ENCODE measurements at regions not wholly inside any gene's neighbourhood (a gene's known extent, or its start where the extent isn't known, plus 50 kb on each side); places are given as distances from the start of the nearest gene placed in this dataset.

DNA sequence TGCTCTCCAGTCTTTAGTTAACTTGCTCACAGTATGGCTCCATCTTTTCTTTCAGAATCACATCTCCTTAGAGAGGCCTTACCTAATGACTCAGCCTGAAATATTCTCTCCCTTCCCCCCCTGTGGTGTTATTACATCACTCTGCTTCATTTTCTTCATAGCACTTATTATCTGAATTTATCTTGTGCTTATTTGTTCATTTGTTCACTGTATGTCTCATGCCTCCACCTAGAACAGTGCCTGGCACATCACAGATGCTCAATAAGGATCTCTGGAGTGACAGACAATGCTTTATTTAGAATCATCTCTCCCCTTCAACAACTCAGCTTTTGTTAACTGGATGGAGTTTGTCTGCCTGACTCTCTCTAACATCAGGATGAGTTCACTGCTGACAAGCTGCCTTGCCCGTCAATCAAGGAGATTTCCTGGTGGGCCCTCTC lies 96.6 kb upstream of the MAN1A1 start:
- peaks cover 16 to 20% of the 10 kb centered on the region in 2 donors for H3K4me1 ChIP-seq
- H3K27me3 ChIP-seq: no peaks in the 10 kb centered on the region
- intact Hi-C loops (cut with DNase I): no loop called here
- H3K27ac ChIP-seq: peak overlapping the region in 2 of 3 donors; percentile 49 to 59
- TF ChIP-seq, protein P1, sequence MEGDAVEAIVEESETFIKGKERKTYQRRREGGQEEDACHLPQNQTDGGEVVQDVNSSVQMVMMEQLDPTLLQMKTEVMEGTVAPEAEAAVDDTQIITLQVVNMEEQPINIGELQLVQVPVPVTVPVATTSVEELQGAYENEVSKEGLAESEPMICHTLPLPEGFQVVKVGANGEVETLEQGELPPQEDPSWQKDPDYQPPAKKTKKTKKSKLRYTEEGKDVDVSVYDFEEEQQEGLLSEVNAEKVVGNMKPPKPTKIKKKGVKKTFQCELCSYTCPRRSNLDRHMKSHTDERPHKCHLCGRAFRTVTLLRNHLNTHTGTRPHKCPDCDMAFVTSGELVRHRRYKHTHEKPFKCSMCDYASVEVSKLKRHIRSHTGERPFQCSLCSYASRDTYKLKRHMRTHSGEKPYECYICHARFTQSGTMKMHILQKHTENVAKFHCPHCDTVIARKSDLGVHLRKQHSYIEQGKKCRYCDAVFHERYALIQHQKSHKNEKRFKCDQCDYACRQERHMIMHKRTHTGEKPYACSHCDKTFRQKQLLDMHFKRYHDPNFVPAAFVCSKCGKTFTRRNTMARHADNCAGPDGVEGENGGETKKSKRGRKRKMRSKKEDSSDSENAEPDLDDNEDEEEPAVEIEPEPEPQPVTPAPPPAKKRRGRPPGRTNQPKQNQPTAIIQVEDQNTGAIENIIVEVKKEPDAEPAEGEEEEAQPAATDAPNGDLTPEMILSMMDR (IDR thresholded peaks at IDR 0.05): no peak
- no peak for TF ChIP-seq POLR2A (IDR thresholded peaks at IDR 0.05)
- no peak overlapping the region for H3K4me3 ChIP-seq (replicated peaks in 1 of 3)
- WGBS, 2 donors: 83 to 97% methylated on average over 1 of the region's 1 CpG
- H3K9me3 ChIP-seq: no peaks in the 10 kb centered on the region
- H3K36me3 ChIP-seq: no peaks in the 10 kb centered on the region
- DNase-seq: no peak

DNA sequence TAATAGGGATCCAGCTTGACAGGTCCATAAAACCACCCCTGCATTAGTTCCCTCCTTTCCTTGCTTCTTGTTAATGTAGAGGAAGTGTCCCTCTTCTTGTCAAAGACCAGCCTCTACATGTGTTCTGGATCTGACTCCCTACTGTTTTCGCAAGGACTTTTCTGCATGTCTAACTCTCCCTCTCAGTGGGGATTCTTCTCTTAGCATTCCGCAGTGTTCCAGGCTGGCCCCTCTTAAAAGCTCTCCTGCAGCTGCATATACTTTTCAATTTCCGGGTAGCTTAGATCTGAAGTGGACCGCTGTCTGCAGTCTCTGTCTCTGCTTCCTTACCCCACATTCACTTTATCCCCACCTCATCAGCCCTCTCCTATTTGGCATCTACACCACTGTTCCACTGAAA lies 96.1 kb upstream of the MAN1A1 start:
- H3K36me3 ChIP-seq: no peaks in the 10 kb centered on the region
- no peak for DNase-seq
- intact Hi-C loops (cut with DNase I): no loop called here
- peak overlapping the region in 2 of 3 donors; percentile 49 to 59 for H3K27ac ChIP-seq
- H3K27me3 ChIP-seq: no peaks in the 10 kb centered on the region
- no peaks in the 10 kb centered on the region for H3K9me3 ChIP-seq
- TF ChIP-seq, protein P1 (IDR thresholded peaks at IDR 0.05): no peak
- TF ChIP-seq POLR2A (IDR thresholded peaks at IDR 0.05): no peak
- H3K4me1 ChIP-seq: peaks cover 16 to 20% of the 10 kb centered on the region in 2 donors
- 81 to 87% methylated on average over 4 of the region's 4 CpGs for WGBS, 2 donors
- H3K4me3 ChIP-seq (replicated peaks in 1 of 3): no peak overlapping the region

DNA sequence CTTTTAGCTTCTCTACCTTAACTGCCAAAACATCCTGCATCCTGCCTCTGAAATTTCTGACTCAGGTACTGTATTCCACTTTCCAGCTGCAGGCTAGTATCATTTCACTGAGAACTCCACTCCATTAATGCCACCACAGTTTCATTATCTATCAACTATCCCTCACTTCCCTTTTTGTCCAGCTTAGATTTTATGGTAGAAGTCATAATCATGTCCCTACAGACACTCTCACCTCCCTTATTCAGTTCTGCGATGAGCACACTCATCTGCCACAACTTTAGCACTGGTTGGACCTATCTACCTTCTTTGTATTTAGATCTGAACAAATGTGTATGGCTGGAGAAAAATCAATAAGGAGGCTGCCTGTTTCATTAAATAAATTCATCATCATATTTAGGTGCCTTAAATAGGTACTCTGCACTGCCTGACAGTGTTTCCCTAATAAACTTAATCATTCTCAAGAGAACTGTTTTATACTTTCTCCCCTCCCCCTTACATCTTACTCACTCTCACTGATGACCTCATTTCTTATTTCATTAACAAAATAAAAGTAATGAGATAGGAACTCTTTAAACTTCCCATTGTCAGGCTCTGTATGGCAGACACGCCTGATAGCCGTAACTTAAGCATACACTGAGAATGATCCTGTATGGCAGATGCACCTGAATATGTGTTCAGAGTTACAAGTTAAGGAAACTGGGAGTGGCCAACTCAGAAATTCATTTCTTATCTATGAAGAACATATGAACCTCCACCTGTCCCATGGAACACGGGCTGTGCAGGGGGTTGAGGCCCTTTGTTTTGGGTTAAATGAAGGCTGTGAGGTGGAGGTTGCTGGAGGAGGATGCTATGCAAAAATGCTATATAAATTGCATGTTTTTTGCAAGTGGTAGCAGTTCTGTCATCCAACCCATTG lies 95.3 kb upstream of the MAN1A1 start:
- intact Hi-C loops (cut with DNase I): no loop called here
- TF ChIP-seq, protein P1 (IDR thresholded peaks at IDR 0.05): no peak
- no peak for TF ChIP-seq POLR2A (IDR thresholded peaks at IDR 0.05)
- no peaks in the 10 kb centered on the region for H3K9me3 ChIP-seq
- no peaks in the 10 kb centered on the region for H3K27me3 ChIP-seq
- 87 to 95% methylated on average over 4 of the region's 4 CpGs for WGBS, 2 donors
- DNase-seq: no peak
- H3K4me1 ChIP-seq: peaks cover 16 to 20% of the 10 kb centered on the region in 2 donors
- H3K36me3 ChIP-seq: no peaks in the 10 kb centered on the region
- no peak overlapping the region for H3K27ac ChIP-seq
- H3K4me3 ChIP-seq (replicated peaks in 1 of 3): no peak overlapping the region

DNA sequence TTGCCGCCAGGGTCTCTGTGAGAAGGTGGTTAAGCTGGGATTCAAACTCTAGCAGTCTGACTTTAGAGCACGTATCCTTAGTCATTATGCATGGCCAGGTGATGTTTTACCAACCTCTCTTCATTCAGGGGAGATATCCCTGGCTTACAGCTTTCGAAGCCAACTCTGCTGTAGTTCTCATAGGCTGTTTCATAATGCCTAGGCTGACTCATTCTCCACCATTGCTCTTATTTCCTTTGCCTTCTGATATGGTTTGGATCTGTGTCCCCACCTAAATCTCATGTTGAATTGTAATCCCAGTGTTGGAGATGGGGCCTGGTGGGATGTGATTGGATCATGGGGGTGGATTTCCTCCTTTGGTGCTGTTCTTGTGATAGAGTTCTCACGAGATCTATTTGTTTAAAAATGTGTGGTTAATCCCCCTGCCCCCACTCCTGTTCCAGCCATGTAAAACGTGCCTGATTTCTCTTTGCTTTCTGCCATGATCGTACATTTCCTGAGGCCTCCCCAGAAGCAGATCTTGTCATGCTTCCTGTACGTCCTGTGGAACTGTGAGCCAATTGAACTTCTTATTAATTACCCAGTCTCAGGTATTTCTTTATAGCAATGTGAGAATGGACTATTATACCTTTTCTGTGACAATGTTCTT lies 94.6 kb upstream of the MAN1A1 start:
- Histone ChIP-seq H3K27me3 (no peaks in the 10 kb centered on the region), H3K9me3 (no peaks in the 10 kb centered on the region), H3K4me1 (peaks cover 16 to 20% of the 10 kb centered on the region in 2 donors), H3K4me3 (replicated peaks in 1 of 3) (no peak overlapping the region), H3K36me3 (no peaks in the 10 kb centered on the region), H3K27ac (no peak overlapping the region)
- intact Hi-C loops (cut with DNase I): no loop called here
- DNase-seq: no peak
- TF ChIP-seq POLR2A (IDR thresholded peaks at IDR 0.05): no peak
- TF ChIP-seq, protein P1 (IDR thresholded peaks at IDR 0.05): no peak
- WGBS, 2 donors: 88 to 89% methylated on average over 7 of the region's 7 CpGs

DNA sequence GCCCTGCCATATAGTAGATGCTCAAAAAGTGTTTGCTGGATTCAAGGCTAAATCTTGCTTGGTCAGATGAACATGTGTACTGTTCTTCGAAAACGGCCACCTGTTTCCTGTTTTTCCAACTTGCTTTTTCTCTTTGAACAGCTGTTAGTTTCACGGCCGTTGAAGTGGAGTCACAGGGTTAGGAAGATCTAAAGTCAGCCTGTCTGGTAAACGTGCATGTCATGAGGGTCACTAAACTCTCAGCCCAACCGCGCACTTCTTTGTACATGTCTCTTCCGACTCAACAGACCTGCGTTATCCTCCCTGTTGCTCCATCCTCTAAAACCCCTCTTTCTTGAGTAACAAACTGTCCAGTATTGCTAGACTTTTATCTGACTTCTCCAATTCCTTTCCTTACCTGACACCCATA lies 93.2 kb upstream of the MAN1A1 start:
- TF ChIP-seq POLR2A (IDR thresholded peaks at IDR 0.05): no peak
- TF ChIP-seq, protein P1 (IDR thresholded peaks at IDR 0.05): no peak
- intact Hi-C loops (cut with DNase I): no loop called here

More for the DNA sequence above, 93.2 kb upstream of the MAN1A1 start:
- whole genome bisulfite sequencing, 2 donors: 76% methylated on average over 9 of the region's 9 CpGs
- DNase-seq: peak; percentile 14 to 15
- Histone ChIP-seq H3K27me3 (no peaks in the 10 kb centered on the region), H3K9me3 (no peaks in the 10 kb centered on the region), H3K27ac (no peak overlapping the region), H3K4me1 (peaks cover 16 to 20% of the 10 kb centered on the region in 2 donors), H3K4me3 (replicated peaks in 1 of 3) (no peak overlapping the region), H3K36me3 (no peaks in the 10 kb centered on the region)
